ENCODE measurements at regions not wholly inside any gene's neighbourhood (a gene's known extent, or its start where the extent isn't known, plus 50 kb on each side); places are given as distances from the start of the nearest gene placed in this dataset.

- no peaks in the 10 kb centered on the region for H3K27me3 ChIP-seq (ENCODE audit: insufficient read depth, low read length, poor library complexity)
- no CpG with 5 or more reads among the region's 7 CpGs for WGBS (ENCODE audit: extremely low coverage, insufficient coverage, low lambda C conversion rate)
- H4K5ac ChIP-seq (ENCODE audit: low read length): no peak overlapping the region
- H3K27ac ChIP-seq (ENCODE audit: low read depth, low read length): no peak overlapping the region
- no peaks in the 10 kb centered on the region for H3K79me2 ChIP-seq (ENCODE audit: control insufficient read depth, insufficient read depth, low read length)
- H2AK5ac ChIP-seq (ENCODE audit: low read length): no peak overlapping the region
- no peak overlapping the region for H3K9ac ChIP-seq (ENCODE audit: low read length)
- H3K4ac ChIP-seq (ENCODE audit: low read depth, low read length): no peak overlapping the region
- no peak overlapping the region for H2BK15ac ChIP-seq (replicated peaks; ENCODE audit: low read depth)
- no peaks in the 10 kb centered on the region for H3K36me3 ChIP-seq (ENCODE audit: control insufficient read depth, insufficient read depth, low read length)
- H4K8ac ChIP-seq (ENCODE audit: low read depth, low read length): no peak overlapping the region
- no peaks in the 10 kb centered on the region for H3K4me1 ChIP-seq (ENCODE audit: control insufficient read depth, low read depth, low read length)
- H3K18ac ChIP-seq (ENCODE audit: low read length): no peak overlapping the region
- no peak overlapping the region for H2BK120ac ChIP-seq (ENCODE audit: low read depth, low read length)
- H3K4me3 ChIP-seq (ENCODE audit: low read length): no peak overlapping the region
- no peak overlapping the region for H3K56ac ChIP-seq (ENCODE audit: low read length)
- H3K79me1 ChIP-seq (ENCODE audit: low read length): no peaks in the 10 kb centered on the region
- no peak overlapping the region for H2BK5ac ChIP-seq (ENCODE audit: low read length)
- H3K4me2 ChIP-seq (ENCODE audit: low read length): no peak overlapping the region
- H3K23ac ChIP-seq (ENCODE audit: low read length): no peak overlapping the region
- no peak for DNase-seq
Measured at GRCh38 chr18:6659963-6660725, 69.4 kb upstream of the ARHGAP28 start.

GRCh38 chr18:6661692-6662415 is 67.7 kb upstream of the ARHGAP28 start:
- H3K36me3 ChIP-seq (ENCODE audit: control insufficient read depth, insufficient read depth, low read length): no peaks in the 10 kb centered on the region
- H3K4me2 ChIP-seq (ENCODE audit: low read length): no peak overlapping the region
- H2BK5ac ChIP-seq (ENCODE audit: low read length): no peak overlapping the region
- no CpG with 5 or more reads among the region's 4 CpGs for WGBS (ENCODE audit: extremely low coverage, insufficient coverage, low lambda C conversion rate)
- no peak overlapping the region for H4K8ac ChIP-seq (ENCODE audit: low read depth, low read length)
- H3K9ac ChIP-seq (ENCODE audit: low read length): no peak overlapping the region
- no peak overlapping the region for H2BK120ac ChIP-seq (ENCODE audit: low read depth, low read length)
- no peak overlapping the region for H3K4me3 ChIP-seq (ENCODE audit: low read length)
- H3K23ac ChIP-seq (ENCODE audit: low read length): no peak overlapping the region
- H3K27me3 ChIP-seq (ENCODE audit: insufficient read depth, low read length, poor library complexity): no peaks in the 10 kb centered on the region
- H3K56ac ChIP-seq (ENCODE audit: low read length): no peak overlapping the region
- no peaks in the 10 kb centered on the region for H3K4me1 ChIP-seq (ENCODE audit: control insufficient read depth, low read depth, low read length)
- H3K4ac ChIP-seq (ENCODE audit: low read depth, low read length): no peak overlapping the region
- H3K79me2 ChIP-seq (ENCODE audit: control insufficient read depth, insufficient read depth, low read length): no peaks in the 10 kb centered on the region
- no peak overlapping the region for H3K18ac ChIP-seq (ENCODE audit: low read length)
- no peaks in the 10 kb centered on the region for H3K79me1 ChIP-seq (ENCODE audit: low read length)
- no peak overlapping the region for H4K5ac ChIP-seq (ENCODE audit: low read length)
- peak; percentile 38 for DNase-seq
- H2AK5ac ChIP-seq (ENCODE audit: low read length): no peak overlapping the region
- H2BK15ac ChIP-seq (replicated peaks; ENCODE audit: low read depth): no peak overlapping the region
- no peak overlapping the region for H3K27ac ChIP-seq (ENCODE audit: low read depth, low read length)

GRCh38 chr18:6666012-6666685 is 63.4 kb upstream of the ARHGAP28 start:
- Histone ChIP-seq H2AK5ac (ENCODE audit: low read length) (no peak overlapping the region), H3K4me2 (ENCODE audit: low read length) (no peak overlapping the region), H2BK120ac (ENCODE audit: low read depth, low read length) (no peak overlapping the region), H3K4me1 (ENCODE audit: control insufficient read depth, low read depth, low read length) (no peaks in the 10 kb centered on the region), H3K27me3 (ENCODE audit: insufficient read depth, low read length, poor library complexity) (no peaks in the 10 kb centered on the region), H2BK5ac (ENCODE audit: low read length) (no peak overlapping the region), H3K4me3 (ENCODE audit: low read length) (no peak overlapping the region), H4K5ac (ENCODE audit: low read length) (no peak overlapping the region), H3K27ac (ENCODE audit: low read depth, low read length) (no peak overlapping the region), H3K79me2 (ENCODE audit: control insufficient read depth, insufficient read depth, low read length) (no peaks in the 10 kb centered on the region), H3K9ac (ENCODE audit: low read length) (no peak overlapping the region), H3K4ac (ENCODE audit: low read depth, low read length) (no peak overlapping the region), H3K56ac (ENCODE audit: low read length) (no peak overlapping the region), H4K8ac (ENCODE audit: low read depth, low read length) (no peak overlapping the region), H3K23ac (ENCODE audit: low read length) (no peak overlapping the region), H3K79me1 (ENCODE audit: low read length) (no peaks in the 10 kb centered on the region), H3K18ac (ENCODE audit: low read length) (no peak overlapping the region), H3K36me3 (ENCODE audit: control insufficient read depth, insufficient read depth, low read length) (no peaks in the 10 kb centered on the region), H2BK15ac (replicated peaks; ENCODE audit: low read depth) (no peak overlapping the region)
- WGBS (ENCODE audit: extremely low coverage, insufficient coverage, low lambda C conversion rate): 100% methylated on average over 1 of the region's 3 CpGs
- no peak for DNase-seq

GRCh38 chr18:6668836-6669235 is 60.7 kb upstream of the ARHGAP28 start:
- no peak overlapping the region for H4K5ac ChIP-seq (ENCODE audit: low read length)
- no peak overlapping the region for H3K9ac ChIP-seq (ENCODE audit: low read length)
- no peak overlapping the region for H2BK15ac ChIP-seq (replicated peaks; ENCODE audit: low read depth)

GRCh38 chr18:6672821-6673308 is 56.7 kb upstream of the ARHGAP28 start:
- no peak overlapping the region for H3K4ac ChIP-seq (ENCODE audit: low read depth, low read length)
- H4K5ac ChIP-seq (ENCODE audit: low read length): no peak overlapping the region
- no peak overlapping the region for H3K9ac ChIP-seq (ENCODE audit: low read length)
- no peak overlapping the region for H2BK5ac ChIP-seq (ENCODE audit: low read length)
- H2AK5ac ChIP-seq (ENCODE audit: low read length): peak overlapping the region; percentile 51
- DNase-seq: peak; percentile 19
- no peak overlapping the region for H3K56ac ChIP-seq (ENCODE audit: low read length)
- no peak overlapping the region for H2BK15ac ChIP-seq (replicated peaks; ENCODE audit: low read depth)
- H3K36me3 ChIP-seq (ENCODE audit: control insufficient read depth, insufficient read depth, low read length): no peaks in the 10 kb centered on the region
- no peak overlapping the region for H3K4me2 ChIP-seq (ENCODE audit: low read length)
- H3K23ac ChIP-seq (ENCODE audit: low read length): no peak overlapping the region
- no peak overlapping the region for H2BK120ac ChIP-seq (ENCODE audit: low read depth, low read length)
- H3K79me1 ChIP-seq (ENCODE audit: low read length): no peaks in the 10 kb centered on the region
- no peak overlapping the region for H4K8ac ChIP-seq (ENCODE audit: low read depth, low read length)
- H3K27ac ChIP-seq (ENCODE audit: low read depth, low read length): no peak overlapping the region
- no CpG with 5 or more reads among the region's 2 CpGs for WGBS (ENCODE audit: extremely low coverage, insufficient coverage, low lambda C conversion rate)
- no peak overlapping the region for H3K4me3 ChIP-seq (ENCODE audit: low read length)
- H3K4me1 ChIP-seq (ENCODE audit: control insufficient read depth, low read depth, low read length): no peaks in the 10 kb centered on the region
- no peak overlapping the region for H3K18ac ChIP-seq (ENCODE audit: low read length)
- no peaks in the 10 kb centered on the region for H3K79me2 ChIP-seq (ENCODE audit: control insufficient read depth, insufficient read depth, low read length)
- H3K27me3 ChIP-seq (ENCODE audit: insufficient read depth, low read length, poor library complexity): no peaks in the 10 kb centered on the region

More at GRCh38 chr18:6668836-6669235, 60.7 kb upstream of the ARHGAP28 start:
- DNase-seq: no peak
- Histone ChIP-seq H3K36me3 (ENCODE audit: control insufficient read depth, insufficient read depth, low read length) (no peaks in the 10 kb centered on the region), H3K56ac (ENCODE audit: low read length) (no peak overlapping the region), H3K23ac (ENCODE audit: low read length) (no peak overlapping the region), H3K4me1 (ENCODE audit: control insufficient read depth, low read depth, low read length) (no peaks in the 10 kb centered on the region), H3K4me2 (ENCODE audit: low read length) (no peak overlapping the region), H3K4ac (ENCODE audit: low read depth, low read length) (no peak overlapping the region), H2BK5ac (ENCODE audit: low read length) (no peak overlapping the region), H3K27me3 (ENCODE audit: insufficient read depth, low read length, poor library complexity) (no peaks in the 10 kb centered on the region), H2BK120ac (ENCODE audit: low read depth, low read length) (no peak overlapping the region), H3K79me2 (ENCODE audit: control insufficient read depth, insufficient read depth, low read length) (no peaks in the 10 kb centered on the region), H3K4me3 (ENCODE audit: low read length) (no peak overlapping the region), H2AK5ac (ENCODE audit: low read length) (no peak overlapping the region), H3K18ac (ENCODE audit: low read length) (no peak overlapping the region), H3K79me1 (ENCODE audit: low read length) (no peaks in the 10 kb centered on the region), H4K8ac (ENCODE audit: low read depth, low read length) (no peak overlapping the region), H3K27ac (ENCODE audit: low read depth, low read length) (no peak overlapping the region)
- no CpG with 5 or more reads among the region's 1 CpG for WGBS (ENCODE audit: extremely low coverage, insufficient coverage, low lambda C conversion rate)
